GM06990 (cell line): ENCODE measurements at regions not wholly inside any gene's neighbourhood (a gene's known extent, or its start where the extent isn't known, plus 50 kb on each side); places are given as distances from the start of the nearest gene placed in this dataset.
A peak's percentile ranks its signal among the peaks of the same experiment; 100 is the strongest.
"Not testable (repeated sequence)": the region's sequence is repeated elsewhere in the genome, so short reads cannot be mapped to it uniquely, and the experiment has no call there.

ENCODE experiments used
- DNase-seq: peaks from one replicate; pipeline ENCODE4 v3.0.0-alpha.2; 2011; ENCODE audit not compliant: insufficient read length; ENCODE audit errors: extremely low read depth
- H3K27me3 ChIP-seq: replicated peaks from 2 replicates; pipeline ENCODE4 v1.6.0; 2011; ENCODE audit warnings: low read length; ENCODE audit not compliant: control insufficient read depth, insufficient read depth
- H3K36me3 ChIP-seq: 2 replicates; pipeline ENCODE4 v1.5.1; 2011; ENCODE audit warnings: low read length; ENCODE audit not compliant: control insufficient read depth, insufficient read depth
- H3K4me3 ChIP-seq: replicated peaks from 2 replicates; pipeline ENCODE4 v1.5.1; 2011; ENCODE audit warnings: low read depth, mild to moderate bottlenecking, control low read depth, low read length
- TF ChIP-seq, protein P1 (sequence below): IDR thresholded peaks from 2 replicates; pipeline ENCODE4 v1.5.1; 2011; ENCODE audit warnings: low read length, control low read depth, mild to moderate bottlenecking, inconsistent platforms; ENCODE audit not compliant: insufficient read depth, poor library complexity, severe bottlenecking

- peak overlapping the region; percentile 29; the same call in 1 of the 2 replicates for H3K4me3 ChIP-seq
- TF ChIP-seq, protein P1, sequence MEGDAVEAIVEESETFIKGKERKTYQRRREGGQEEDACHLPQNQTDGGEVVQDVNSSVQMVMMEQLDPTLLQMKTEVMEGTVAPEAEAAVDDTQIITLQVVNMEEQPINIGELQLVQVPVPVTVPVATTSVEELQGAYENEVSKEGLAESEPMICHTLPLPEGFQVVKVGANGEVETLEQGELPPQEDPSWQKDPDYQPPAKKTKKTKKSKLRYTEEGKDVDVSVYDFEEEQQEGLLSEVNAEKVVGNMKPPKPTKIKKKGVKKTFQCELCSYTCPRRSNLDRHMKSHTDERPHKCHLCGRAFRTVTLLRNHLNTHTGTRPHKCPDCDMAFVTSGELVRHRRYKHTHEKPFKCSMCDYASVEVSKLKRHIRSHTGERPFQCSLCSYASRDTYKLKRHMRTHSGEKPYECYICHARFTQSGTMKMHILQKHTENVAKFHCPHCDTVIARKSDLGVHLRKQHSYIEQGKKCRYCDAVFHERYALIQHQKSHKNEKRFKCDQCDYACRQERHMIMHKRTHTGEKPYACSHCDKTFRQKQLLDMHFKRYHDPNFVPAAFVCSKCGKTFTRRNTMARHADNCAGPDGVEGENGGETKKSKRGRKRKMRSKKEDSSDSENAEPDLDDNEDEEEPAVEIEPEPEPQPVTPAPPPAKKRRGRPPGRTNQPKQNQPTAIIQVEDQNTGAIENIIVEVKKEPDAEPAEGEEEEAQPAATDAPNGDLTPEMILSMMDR: no peak
- peak; percentile 54 for DNase-seq
- H3K27me3 ChIP-seq: no peaks in the 10 kb centered on the region
- H3K36me3 ChIP-seq: peaks cover 2% of the 10 kb centered on the region; the same call in 1 of the 2 replicates
These were observed 451.1 kb downstream of the PCNX1 start for GRCh38 chr14:71358209-71358931.

GRCh38 chr14:71358932-71359421, 451.7 kb downstream of the PCNX1 start:
- not testable (repeated sequence) for H3K4me3 ChIP-seq, H3K27me3 ChIP-seq

GRCh38 chr14:71359823-71360222, 452.6 kb downstream of the PCNX1 start:
- Histone ChIP-seq H3K27me3 (no peaks in the 10 kb centered on the region), H3K4me3 (no peak overlapping the region), H3K36me3 (no peaks in the 10 kb centered on the region)
- TF ChIP-seq, protein P1: no peak
- DNase-seq: no peak

More at GRCh38 chr14:71358932-71359421, 451.7 kb downstream of the PCNX1 start:
- not testable (repeated sequence) for DNase-seq, H3K36me3 ChIP-seq

DNA sequence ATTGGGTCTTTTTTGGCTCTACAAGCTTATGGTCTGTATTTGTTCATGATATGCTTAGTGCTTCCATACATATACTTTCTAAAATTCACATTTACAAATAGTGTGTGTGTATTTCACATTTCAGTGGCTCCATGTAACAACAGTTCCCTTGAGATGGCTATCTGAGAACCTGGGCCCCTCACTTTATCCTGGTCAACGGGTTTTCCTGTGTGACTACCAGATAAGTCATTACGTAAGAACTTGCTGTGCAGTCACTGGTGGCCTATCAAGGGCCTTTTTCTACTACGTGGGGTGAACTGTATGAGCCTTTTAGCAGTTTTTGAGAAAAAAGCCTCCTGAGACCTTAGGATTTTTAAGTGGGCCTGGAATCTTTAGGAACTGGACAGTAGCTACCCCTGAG, 454.1 kb downstream of the PCNX1 start:
- Histone ChIP-seq H3K27me3 (no peaks in the 10 kb centered on the region), H3K36me3 (no peaks in the 10 kb centered on the region), H3K4me3 (no peak overlapping the region)
- no peak for DNase-seq
- TF ChIP-seq, protein P1: no peak

DNA sequence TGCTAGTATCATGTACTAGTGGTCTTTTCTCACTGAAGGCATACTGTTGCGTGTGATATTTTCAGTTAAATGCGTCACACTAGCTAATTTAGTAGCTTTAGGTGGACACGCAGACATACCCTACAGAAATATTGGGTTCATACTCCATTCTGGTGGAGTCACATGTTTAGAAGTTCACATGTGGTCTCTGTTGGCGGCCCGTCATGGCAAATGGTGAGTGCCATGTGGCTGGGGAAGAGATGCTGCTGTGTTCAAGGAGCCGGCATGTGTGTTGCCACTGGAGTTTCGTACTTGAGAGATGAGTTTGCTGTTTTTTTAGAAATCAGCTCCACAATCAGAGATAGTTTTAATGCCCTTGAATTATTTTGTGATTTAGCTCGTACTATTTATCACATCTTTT, 454.6 kb downstream of the PCNX1 start:
- DNase-seq: no peak
- Histone ChIP-seq H3K4me3 (no peak overlapping the region), H3K27me3 (no peaks in the 10 kb centered on the region), H3K36me3 (no peaks in the 10 kb centered on the region)
- TF ChIP-seq, protein P1: no peak

DNA sequence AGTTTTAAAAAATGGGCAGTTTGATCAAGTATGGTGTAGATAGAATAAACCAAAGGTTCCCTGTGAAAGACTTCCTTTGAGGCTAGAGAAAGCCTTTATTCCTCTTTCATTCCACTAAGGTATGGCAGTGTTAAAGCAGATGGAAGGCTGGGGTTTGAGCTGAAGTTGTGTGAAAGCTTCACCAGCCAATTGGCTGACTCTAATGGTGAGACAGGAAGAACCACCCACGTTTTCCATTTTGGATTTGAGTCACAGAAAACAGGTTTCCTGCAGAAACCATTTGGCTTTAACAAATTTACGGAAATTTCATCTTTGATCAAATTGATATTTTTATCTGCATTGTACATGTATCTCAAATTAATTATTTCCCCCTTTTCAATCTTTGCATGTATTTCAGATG, 455.0 kb downstream of the PCNX1 start:
- Histone ChIP-seq H3K36me3 (no peaks in the 10 kb centered on the region), H3K4me3 (no peak overlapping the region), H3K27me3 (no peaks in the 10 kb centered on the region)
- no peak for DNase-seq
- TF ChIP-seq, protein P1: no peak
